ENCODE measurements at regions not wholly inside any gene's neighbourhood (a gene's known extent, or its start where the extent isn't known, plus 50 kb on each side); places are given as distances from the start of the nearest gene placed in this dataset.

DNA sequence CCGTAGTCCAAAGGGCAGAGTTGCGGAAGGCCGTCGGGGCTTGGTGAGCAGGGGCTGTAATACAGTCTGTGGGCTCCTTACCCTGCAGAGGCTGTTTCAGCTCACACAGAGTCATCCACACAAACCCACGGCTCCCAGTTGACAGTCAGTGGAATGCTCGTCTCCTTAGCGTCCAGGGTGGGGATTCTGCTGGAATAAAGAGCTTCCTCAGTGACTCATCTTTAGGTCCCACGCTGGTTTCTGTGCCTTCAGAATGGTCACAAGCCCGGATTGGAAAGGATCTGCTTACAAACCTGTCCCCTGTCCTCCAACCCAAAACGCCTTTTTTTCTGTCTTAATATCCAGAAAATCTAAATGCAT, 201.3 kb upstream of the TPM1 start:
- TF ChIP-seq, protein P1, sequence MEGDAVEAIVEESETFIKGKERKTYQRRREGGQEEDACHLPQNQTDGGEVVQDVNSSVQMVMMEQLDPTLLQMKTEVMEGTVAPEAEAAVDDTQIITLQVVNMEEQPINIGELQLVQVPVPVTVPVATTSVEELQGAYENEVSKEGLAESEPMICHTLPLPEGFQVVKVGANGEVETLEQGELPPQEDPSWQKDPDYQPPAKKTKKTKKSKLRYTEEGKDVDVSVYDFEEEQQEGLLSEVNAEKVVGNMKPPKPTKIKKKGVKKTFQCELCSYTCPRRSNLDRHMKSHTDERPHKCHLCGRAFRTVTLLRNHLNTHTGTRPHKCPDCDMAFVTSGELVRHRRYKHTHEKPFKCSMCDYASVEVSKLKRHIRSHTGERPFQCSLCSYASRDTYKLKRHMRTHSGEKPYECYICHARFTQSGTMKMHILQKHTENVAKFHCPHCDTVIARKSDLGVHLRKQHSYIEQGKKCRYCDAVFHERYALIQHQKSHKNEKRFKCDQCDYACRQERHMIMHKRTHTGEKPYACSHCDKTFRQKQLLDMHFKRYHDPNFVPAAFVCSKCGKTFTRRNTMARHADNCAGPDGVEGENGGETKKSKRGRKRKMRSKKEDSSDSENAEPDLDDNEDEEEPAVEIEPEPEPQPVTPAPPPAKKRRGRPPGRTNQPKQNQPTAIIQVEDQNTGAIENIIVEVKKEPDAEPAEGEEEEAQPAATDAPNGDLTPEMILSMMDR (conservative IDR thresholded peaks at IDR 0.05; ENCODE audit: low read depth, low read length) = no peak
- no peak for TF ChIP-seq EZH2 (IDR thresholded peaks at IDR 0.05; ENCODE audit: borderline replicate concordance, low read depth, low read length, poor library complexity, severe bottlenecking)

All from A673 (cell line).